ENCODE measurements at regions not wholly inside any gene's neighbourhood (a gene's known extent, or its start where the extent isn't known, plus 50 kb on each side); places are given as distances from the start of the nearest gene placed in this dataset.
A peak's percentile ranks its signal among the peaks of the same experiment; 100 is the strongest.
"Not testable (repeated sequence)": the region's sequence is repeated elsewhere in the genome, so short reads cannot be mapped to it uniquely, and the experiment has no call there.

- FAIRE-seq (no peak), DNase-seq (ENCODE audit: low read depth) (no peak)
- no peak overlapping the region for H3K4me3 ChIP-seq (ENCODE audit: low read depth, low read length)
- no peaks in the 10 kb centered on the region for H3K36me3 ChIP-seq (ENCODE audit: control insufficient read depth, insufficient read depth, low read length)
- no peaks in the 10 kb centered on the region for H3K27me3 ChIP-seq (ENCODE audit: control insufficient read depth, insufficient read depth, low read length)
- TF ChIP-seq CTCF (IDR thresholded peaks at IDR 0.05; ENCODE audit: insufficient read depth, low read length, severe bottlenecking) = no peak
Measured at GRCh38 chr7:123341102-123341501, 141.3 kb upstream of the SLC13A1 start.

- FAIRE-seq (no peak), DNase-seq (ENCODE audit: low read depth) (no peak)
- H3K36me3 ChIP-seq (ENCODE audit: control insufficient read depth, insufficient read depth, low read length) = no peaks in the 10 kb centered on the region
- TF ChIP-seq CTCF (IDR thresholded peaks at IDR 0.05; ENCODE audit: insufficient read depth, low read length, severe bottlenecking) = no peak
- H3K27me3 ChIP-seq (ENCODE audit: control insufficient read depth, insufficient read depth, low read length) = no peaks in the 10 kb centered on the region
- H3K4me3 ChIP-seq (ENCODE audit: low read depth, low read length) = no peak overlapping the region
Measured at GRCh38 chr7:123338688-123339087, 138.9 kb upstream of the SLC13A1 start.

GRCh38 chr7:123329988-123330643, 130.3 kb upstream of the SLC13A1 start:
- TF ChIP-seq CTCF (IDR thresholded peaks at IDR 0.05; ENCODE audit: insufficient read depth, low read length, severe bottlenecking) = no peak
- FAIRE-seq (no peak), DNase-seq (ENCODE audit: low read depth) (no peak)
- H3K36me3 ChIP-seq (ENCODE audit: control insufficient read depth, insufficient read depth, low read length) = no peaks in the 10 kb centered on the region
- H3K4me3 ChIP-seq (ENCODE audit: low read depth, low read length) = no peak overlapping the region
- H3K27me3 ChIP-seq (ENCODE audit: control insufficient read depth, insufficient read depth, low read length) = no peaks in the 10 kb centered on the region

GRCh38 chr7:123327661-123328060, 127.9 kb upstream of the SLC13A1 start:
- TF ChIP-seq CTCF (IDR thresholded peaks at IDR 0.05; ENCODE audit: insufficient read depth, low read length, severe bottlenecking) = no peak
- FAIRE-seq = no peak
- Histone ChIP-seq H3K36me3 (ENCODE audit: control insufficient read depth, insufficient read depth, low read length) (no peaks in the 10 kb centered on the region), H3K4me3 (ENCODE audit: low read depth, low read length) (no peak overlapping the region), H3K27me3 (ENCODE audit: control insufficient read depth, insufficient read depth, low read length) (no peaks in the 10 kb centered on the region)
- no peak for DNase-seq (ENCODE audit: low read depth)

GRCh38 chr7:123324283-123324682, 124.5 kb upstream of the SLC13A1 start:
- no peaks in the 10 kb centered on the region for H3K36me3 ChIP-seq (ENCODE audit: control insufficient read depth, insufficient read depth, low read length)
- no peaks in the 10 kb centered on the region for H3K27me3 ChIP-seq (ENCODE audit: control insufficient read depth, insufficient read depth, low read length)
- H3K4me3 ChIP-seq (ENCODE audit: low read depth, low read length) = no peak overlapping the region
- no peak for TF ChIP-seq CTCF (IDR thresholded peaks at IDR 0.05; ENCODE audit: insufficient read depth, low read length, severe bottlenecking)
- DNase-seq (ENCODE audit: low read depth) (peak; percentile 16), FAIRE-seq (no peak)

- FAIRE-seq (no peak), DNase-seq (ENCODE audit: low read depth) (no peak)
- TF ChIP-seq CTCF (IDR thresholded peaks at IDR 0.05; ENCODE audit: insufficient read depth, low read length, severe bottlenecking) = no peak
- Histone ChIP-seq H3K4me3 (ENCODE audit: low read depth, low read length) (no peak overlapping the region), H3K36me3 (ENCODE audit: control insufficient read depth, insufficient read depth, low read length) (no peaks in the 10 kb centered on the region), H3K27me3 (ENCODE audit: control insufficient read depth, insufficient read depth, low read length) (no peaks in the 10 kb centered on the region)
Measured at GRCh38 chr7:123323689-123324088, 123.9 kb upstream of the SLC13A1 start.

GRCh38 chr7:123321578-123321977, 121.8 kb upstream of the SLC13A1 start:
- not testable (repeated sequence) for H3K27me3 ChIP-seq (ENCODE audit: control insufficient read depth, insufficient read depth, low read length); DNase-seq (ENCODE audit: low read depth); FAIRE-seq

More at GRCh38 chr7:123321578-123321977, 121.8 kb upstream of the SLC13A1 start:
- not testable (repeated sequence) for H3K4me3 ChIP-seq (ENCODE audit: low read depth, low read length); H3K36me3 ChIP-seq (ENCODE audit: control insufficient read depth, insufficient read depth, low read length)
